HG03159 (cell line): ENCODE measurements at regions not wholly inside any gene's neighbourhood (a gene's known extent, or its start where the extent isn't known, plus 50 kb on each side); places are given as distances from the start of the nearest gene placed in this dataset.

Source experiments
- ATAC-seq: cut with Tn5 transposase; IDR thresholded peaks from one replicate; pipeline ENCODE4 v1.9.1; 2021; ENCODE audit warnings: mild to moderate bottlenecking, moderate library complexity; ENCODE audit not compliant: unreplicated experiment

- no peak for ATAC-seq
Observed at GRCh38 chr7:13352677-13353076, 636.8 kb downstream of the ETV1 start.

GRCh38 chr7:13359656-13360055 lies 629.8 kb downstream of the ETV1 start:
- no peak for ATAC-seq

GRCh38 chr7:13386741-13387140 lies 602.7 kb downstream of the ETV1 start:
- no peak for ATAC-seq

GRCh38 chr7:13407911-13408310 lies 581.6 kb downstream of the ETV1 start:
- ATAC-seq: no peak

GRCh38 chr7:13411151-13411550 lies 578.3 kb downstream of the ETV1 start:
- ATAC-seq: no peak

- ATAC-seq: no peak
Observed at GRCh38 chr7:13411636-13412035, 577.8 kb downstream of the ETV1 start.

GRCh38 chr7:13414181-13414580 lies 575.3 kb downstream of the ETV1 start:
- no peak for ATAC-seq

GRCh38 chr7:13414661-13415107 lies 574.8 kb downstream of the ETV1 start:
- no peak for ATAC-seq

- no peak for ATAC-seq
Observed at GRCh38 chr7:13416071-13416470, 573.4 kb downstream of the ETV1 start.

DNA sequence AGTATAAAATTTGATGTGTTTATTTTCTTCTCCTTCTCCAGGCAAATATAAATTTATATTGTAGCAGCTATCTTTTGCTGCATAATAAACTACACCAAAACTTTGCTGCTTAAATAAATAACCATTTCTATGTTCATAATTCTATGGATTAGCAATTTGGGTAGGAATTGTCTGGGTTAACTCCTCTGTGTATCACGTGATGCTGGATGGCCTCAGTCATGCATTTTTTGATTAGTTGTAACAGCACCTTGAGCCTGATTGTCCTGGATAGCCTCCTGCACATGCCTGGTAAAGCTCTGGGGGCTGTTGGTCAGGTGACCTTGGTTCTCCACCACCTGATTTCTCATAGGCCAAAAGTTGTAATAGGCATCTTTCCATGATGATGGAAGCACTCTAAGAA lies 572.9 kb downstream of the ETV1 start:
- ATAC-seq: no peak

DNA sequence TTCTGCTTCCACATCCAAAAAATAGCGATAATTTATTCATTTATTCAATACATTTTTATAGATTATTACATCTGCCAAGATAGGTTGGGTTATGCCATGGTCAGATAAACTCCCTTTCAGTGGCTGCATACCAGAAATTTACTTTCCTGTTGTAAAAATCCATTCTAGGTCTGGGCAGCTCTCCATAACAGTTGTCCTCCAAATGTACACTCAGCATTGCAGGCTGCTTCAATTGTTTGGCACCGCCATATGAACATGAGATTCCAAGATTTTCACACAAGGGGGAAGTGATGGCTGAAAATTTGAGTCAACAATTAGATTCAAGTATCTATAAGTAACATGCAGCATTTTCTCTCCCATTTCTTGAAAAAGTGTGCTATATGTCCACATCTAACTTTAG lies 568.7 kb downstream of the ETV1 start:
- no peak for ATAC-seq

DNA sequence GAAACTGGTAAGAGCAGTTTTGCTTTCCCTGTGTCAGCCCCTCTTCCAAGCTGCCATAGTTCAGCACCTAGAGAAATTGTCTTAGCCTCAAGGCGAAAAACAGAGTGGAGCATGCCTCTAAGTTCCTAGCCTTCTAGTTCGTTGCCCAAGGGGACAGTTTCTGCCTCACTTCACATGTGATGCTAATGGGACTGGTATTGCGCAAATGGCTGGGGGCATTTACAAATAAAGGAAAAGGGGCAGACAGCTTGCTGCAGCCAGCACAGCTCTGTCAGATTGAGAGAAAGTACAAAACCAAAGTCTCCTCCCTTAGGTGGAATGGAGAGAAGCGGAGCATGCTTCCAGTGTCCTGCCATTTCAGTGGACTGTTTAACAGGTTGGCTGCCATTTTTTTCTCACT lies 567.7 kb downstream of the ETV1 start:
- no peak for ATAC-seq

DNA sequence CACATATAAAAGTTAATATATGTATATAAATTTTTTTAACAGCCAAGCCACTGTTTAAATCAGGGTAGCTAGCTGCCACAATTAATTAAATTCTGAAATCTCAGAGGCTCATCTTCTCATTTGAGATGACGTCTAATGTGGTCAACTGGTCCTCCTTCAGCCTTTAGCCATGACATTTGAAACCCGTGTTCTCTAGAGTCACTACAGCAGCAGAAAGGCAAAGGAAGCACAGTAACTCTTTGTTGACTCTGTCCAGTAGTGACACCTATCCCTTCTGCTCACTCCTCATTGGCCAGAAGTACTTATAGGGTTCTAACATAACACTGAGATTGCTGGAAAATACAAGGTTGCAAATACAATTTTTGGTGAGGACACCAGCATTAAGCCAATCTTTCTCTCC lies 555.5 kb downstream of the ETV1 start:
- no peak for ATAC-seq

GRCh38 chr7:13442226-13442625 lies 547.2 kb downstream of the ETV1 start:
- no peak for ATAC-seq

- no peak for ATAC-seq
Observed at GRCh38 chr7:13447637-13448036, 541.8 kb downstream of the ETV1 start.

- ATAC-seq: no peak
Observed at GRCh38 chr7:13448243-13448642, 541.2 kb downstream of the ETV1 start.

DNA sequence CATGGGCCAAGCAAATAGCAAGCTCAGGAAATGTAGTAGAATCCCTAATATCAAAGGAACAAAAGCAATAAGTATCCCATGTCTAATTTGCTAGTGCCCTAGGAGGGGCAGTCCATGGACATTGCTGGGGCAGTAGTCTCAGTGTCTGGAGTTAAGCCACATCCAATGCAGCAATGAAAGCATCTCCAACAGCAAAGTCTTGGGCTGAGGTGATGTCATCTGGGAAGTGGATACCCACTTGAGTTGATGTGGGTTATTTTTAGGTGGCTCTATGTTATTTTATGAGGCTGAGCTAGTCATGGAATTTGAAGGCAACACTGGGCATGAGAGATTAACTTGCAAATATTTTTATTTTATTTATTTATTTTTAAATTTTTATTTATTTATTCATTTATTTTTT lies 540.0 kb downstream of the ETV1 start:
- no peak for ATAC-seq

- no peak for ATAC-seq
Observed at GRCh38 chr7:13454916-13455592, 534.4 kb downstream of the ETV1 start.

GRCh38 chr7:13457790-13458189 lies 531.7 kb downstream of the ETV1 start:
- no peak for ATAC-seq

GRCh38 chr7:13466874-13467547 lies 522.5 kb downstream of the ETV1 start:
- ATAC-seq: no peak

- ATAC-seq: no peak
Observed at GRCh38 chr7:13476881-13477444, 512.5 kb downstream of the ETV1 start.

DNA sequence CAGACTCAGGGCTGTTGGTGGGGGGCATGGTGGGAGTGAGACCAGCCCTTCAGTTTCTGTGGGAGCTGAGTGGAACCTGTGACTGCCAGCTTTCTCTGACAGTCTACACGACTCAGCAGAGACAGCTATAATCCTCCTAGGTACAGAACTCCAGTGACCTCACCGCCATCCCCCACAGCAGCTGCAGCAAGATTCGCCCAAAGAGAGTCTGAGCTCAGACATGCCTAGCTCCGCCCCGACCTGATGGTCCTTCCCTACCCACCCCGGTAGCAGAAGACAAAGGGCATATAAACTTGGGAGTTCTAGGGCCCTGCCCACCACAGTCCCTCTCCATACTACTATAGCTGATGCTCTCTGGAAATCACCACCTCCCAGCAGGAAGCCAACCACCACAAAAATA lies 500.1 kb downstream of the ETV1 start:
- no peak for ATAC-seq
